ENCODE measurements at regions not wholly inside any gene's neighbourhood (a gene's known extent, or its start where the extent isn't known, plus 50 kb on each side); places are given as distances from the start of the nearest gene placed in this dataset.
A peak's percentile ranks its signal among the peaks of the same experiment; 100 is the strongest.

DNA sequence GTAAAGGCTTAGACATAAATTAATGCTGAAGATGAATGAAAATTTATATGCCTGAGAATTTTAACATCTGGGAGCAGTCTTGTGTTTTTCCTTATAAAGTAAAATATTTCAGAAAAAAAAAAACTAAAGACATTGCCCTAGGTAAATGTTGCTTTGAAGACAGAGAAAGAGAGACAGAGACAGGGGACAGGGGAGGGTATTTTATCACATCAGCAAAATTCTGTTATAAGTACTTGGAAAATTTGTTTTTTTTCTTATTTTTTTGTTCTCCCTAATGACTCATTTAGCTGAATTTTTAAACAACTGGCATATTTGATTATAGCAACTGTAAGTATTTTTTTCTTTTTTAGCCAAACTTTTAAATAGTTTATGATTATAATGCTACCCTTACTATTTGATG, 1540.6 kb upstream of the GBE1 start:
- no peak for DNase-seq

DNA sequence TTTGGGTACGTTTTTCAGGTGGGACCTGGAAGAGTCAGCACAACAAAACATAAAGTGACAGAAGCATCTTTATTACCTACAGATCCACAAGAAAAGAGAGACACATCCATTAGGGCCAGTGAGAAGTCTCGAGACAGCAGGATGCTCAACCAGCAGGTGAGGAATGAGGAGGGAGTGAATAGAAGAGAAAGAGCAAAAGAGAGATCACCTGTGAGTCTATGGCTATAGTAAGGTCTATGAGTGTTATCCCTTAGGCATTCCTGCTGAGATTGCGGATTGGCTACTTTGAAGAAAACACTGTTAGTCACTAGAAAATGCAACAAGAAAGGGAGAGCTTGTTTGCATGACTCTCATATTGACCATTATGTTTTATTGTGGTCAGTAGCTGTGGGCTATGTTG, 1556.2 kb upstream of the GBE1 start:
- no peak for DNase-seq

DNA sequence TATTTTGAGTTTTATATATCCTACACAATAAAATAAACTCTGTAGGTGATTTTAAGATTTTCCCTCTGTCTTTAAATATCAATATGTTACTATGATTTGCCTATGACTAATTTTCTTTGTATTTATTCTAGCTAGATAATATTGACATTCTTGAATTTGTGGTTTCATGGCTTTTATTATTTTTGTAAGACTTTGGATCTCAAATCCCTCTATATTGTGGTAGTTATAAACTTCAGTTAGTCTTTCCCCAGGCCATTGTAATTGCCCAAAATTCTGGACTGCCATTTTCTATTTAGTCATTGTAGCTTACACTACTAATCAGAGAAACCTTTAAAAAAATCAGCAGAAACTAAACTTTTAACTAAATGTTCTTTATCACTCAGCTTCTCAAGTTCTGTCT, 1559.3 kb upstream of the GBE1 start:
- DNase-seq, result no peak

GRCh38 chr3:83321457-83321856, 1560.0 kb upstream of the GBE1 start:
- DNase-seq, result no peak

DNA sequence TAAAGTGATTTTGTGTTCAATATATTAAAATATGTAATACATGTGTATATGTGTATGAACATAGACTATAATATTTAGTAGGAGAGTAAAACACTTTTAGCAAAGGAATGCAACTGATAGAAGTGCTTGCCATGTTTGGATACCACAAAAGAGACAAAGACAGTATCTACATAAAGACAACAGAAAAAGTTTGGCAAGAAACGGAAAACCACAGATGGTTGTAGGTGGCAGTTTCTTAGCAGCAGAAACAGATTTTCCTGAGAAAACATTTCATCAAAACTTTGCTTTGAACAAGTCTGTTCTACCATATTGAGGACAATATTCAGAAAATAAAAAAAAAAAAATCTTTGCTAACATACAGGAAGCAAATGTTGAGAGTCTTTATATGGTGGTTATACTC, 1560.4 kb upstream of the GBE1 start:
- DNase-seq, result no peak

- no peak for DNase-seq
These were observed 1592.8 kb upstream of the GBE1 start for GRCh38 chr3:83354205-83354604.

- no peak for DNase-seq
These were observed 1565.5 kb upstream of the CADM2 start for GRCh38 chr3:83393276-83393675.

DNA sequence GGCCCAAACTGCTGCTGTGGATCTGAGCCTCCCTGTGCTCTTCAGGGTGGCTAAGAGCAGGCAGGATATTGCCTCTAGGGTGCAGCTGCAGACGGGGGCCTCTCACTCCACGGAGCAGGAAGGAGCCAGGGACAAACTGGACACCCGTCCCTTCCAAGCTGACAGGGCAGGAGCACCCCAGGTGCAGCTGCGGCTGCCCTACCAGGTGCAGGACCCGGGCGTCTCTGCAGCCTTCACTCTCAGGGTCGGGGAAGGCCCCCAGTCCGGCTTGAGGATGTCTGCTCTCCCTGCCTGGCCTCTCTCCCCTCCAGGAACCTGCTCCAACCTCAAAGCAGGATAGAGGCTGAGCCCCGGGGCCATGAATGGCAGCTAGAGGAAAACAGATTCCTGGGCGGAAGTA, 1554.9 kb upstream of the CADM2 start:
- no peak for DNase-seq

- no peak for DNase-seq
These were observed 1532.5 kb upstream of the CADM2 start for GRCh38 chr3:83426300-83426699.

- DNase-seq, result peak; percentile 11
These were observed 1523.8 kb upstream of the CADM2 start for GRCh38 chr3:83434880-83435587.

GRCh38 chr3:83438188-83438587, 1520.6 kb upstream of the CADM2 start:
- DNase-seq, result no peak

DNA sequence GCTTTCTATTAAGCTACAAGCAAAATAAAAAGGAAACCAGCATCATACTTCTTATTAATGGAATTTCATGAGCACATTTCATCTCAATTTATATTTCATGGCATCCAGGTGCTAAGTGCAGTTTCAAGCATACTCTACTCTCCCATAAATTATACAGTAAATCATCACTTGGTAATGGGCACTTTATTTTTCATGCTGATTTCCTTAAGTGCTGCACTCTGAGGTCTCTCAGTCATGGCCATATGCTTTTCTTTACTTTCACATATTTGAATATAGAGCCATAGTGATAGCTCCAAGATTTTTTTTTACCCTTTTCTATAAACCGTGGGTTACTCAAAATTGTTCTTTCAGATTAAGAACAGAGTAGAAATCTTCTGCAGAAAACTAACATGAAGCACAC, 1505.7 kb upstream of the CADM2 start:
- no peak for DNase-seq

- DNase-seq, result no peak
These were observed 1504.4 kb upstream of the CADM2 start for GRCh38 chr3:83454353-83454752.

- DNase-seq, result no peak
These were observed 1501.2 kb upstream of the CADM2 start for GRCh38 chr3:83457551-83457950.

DNA sequence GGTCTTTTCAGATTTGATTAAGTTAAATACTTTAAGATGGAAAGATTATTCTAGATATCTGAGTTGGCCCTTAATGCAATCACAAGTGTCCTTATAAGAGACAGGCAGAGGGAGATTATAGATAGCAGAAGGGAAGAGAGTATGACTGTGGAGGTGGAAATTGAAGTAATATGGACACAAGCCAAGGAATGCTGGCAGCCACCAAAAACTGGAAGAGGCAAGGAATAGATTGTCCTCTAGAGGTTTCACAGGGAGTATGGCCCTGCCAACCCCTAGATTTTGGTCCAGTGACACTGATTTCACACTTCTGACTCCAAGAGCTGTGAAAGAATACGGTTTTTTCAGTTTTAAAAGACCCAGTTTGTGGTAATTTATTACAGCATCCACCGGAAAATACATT, 1498.7 kb upstream of the CADM2 start:
- DNase-seq, result no peak

GRCh38 chr3:83461411-83461810, 1497.4 kb upstream of the CADM2 start:
- no peak for DNase-seq

DNA sequence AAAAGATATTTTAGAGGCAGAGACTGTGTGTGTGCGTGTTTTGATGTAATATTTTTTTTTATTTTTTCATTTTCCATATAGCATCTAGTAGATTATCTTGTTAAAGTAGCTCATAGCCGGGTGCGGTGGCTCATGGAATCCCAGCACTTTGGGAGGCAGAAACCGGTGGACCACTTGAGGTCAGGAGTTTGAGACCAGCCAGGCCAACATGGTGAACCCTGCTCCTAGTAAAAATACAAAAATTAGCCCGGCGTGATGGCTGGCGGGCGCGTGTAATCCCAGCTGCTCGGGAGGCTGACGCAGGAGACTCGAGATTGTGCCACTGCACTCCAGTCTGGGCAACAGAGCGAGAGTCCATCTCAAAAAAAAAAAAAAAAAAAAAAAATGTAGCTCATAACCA, 1481.2 kb upstream of the CADM2 start:
- DNase-seq, result no peak

GRCh38 chr3:83482402-83483070, 1476.3 kb upstream of the CADM2 start:
- no peak for DNase-seq

- no peak for DNase-seq
These were observed 1462.3 kb upstream of the CADM2 start for GRCh38 chr3:83496462-83496861.

DNA sequence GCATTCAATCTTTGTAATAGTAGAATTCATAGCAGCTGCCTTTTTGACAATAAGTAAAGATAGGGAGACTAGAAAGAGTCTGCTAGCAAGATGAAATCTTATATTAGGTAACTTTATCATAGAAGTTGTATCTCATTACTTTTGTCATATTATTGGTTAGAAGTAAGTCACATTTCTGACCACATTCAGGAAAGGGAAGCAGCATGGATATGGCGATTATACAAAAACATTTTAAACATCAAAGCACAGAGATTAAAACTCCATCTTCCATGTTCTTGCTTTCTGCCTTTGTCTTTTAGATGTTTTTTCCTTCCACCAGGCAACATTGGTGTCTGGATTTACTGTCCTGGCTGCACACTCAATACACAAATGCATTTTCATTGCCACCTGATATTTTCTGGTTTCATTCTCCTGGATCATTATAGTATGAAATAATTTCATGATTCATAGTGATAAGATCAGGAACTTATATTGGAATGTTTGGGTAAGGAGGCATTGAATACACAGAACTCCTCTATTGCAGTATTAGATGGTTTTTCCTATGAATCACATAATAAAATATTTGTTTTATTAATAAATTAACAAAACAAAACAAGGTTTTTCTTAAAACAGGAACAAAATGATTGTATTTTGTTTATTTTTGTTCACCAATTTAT, 1460.3 kb upstream of the CADM2 start:
- no peak for DNase-seq

DNA sequence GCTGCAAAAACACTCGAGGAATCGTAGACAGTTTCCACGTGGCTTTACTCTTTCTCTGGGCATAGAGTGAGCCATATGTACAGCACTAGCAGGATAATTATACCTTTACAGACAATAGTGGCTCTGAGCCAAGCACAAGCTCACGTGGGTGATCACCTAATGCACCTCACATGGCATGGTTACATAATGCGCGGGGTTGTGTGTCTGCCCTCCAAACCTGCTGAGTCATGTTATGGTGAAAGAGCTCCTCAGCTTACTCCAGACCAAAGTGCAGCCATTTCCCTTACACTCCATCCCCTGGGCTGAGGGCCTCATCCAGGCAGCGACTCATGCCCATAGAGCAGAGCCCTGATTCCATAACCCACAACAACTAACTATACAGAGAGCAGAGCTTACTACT, 1458.4 kb upstream of the CADM2 start:
- DNase-seq, result no peak

GRCh38 chr3:83500931-83501330, 1457.9 kb upstream of the CADM2 start:
- no peak for DNase-seq

- no peak for DNase-seq
These were observed 1445.7 kb upstream of the CADM2 start for GRCh38 chr3:83513051-83513450.

- no peak for DNase-seq
These were observed 1445.1 kb upstream of the CADM2 start for GRCh38 chr3:83513677-83514076.
